Stomach (tissue), 8 donors: ENCODE measurements at regions not wholly inside any gene's neighbourhood (a gene's known extent, or its start where the extent isn't known, plus 50 kb on each side); places are given as distances from the start of the nearest gene placed in this dataset.
A peak's percentile ranks its signal among the peaks of the same experiment; 100 is the strongest.

Experiments used
- DNase-seq, 2 donors: peaks; one replicate each; pipeline versions ENCODE4 v3.0.0 to v3.0.0-alpha.2; 2013 to 2019
- H3K27ac ChIP-seq, 5 donors: fragments of 200-600 bp in 4 of 5; sonication (generic) in 4 of 5; one replicate each; pipeline ENCODE4 v1.5.1; 2013 to 2019; ENCODE audit warnings: mild to moderate bottlenecking in 1 of 5, moderate library complexity in 1 of 5
- H3K27me3 ChIP-seq, 3 donors: fragments of 200-600 bp; sonication (generic); one replicate each; pipeline ENCODE4 v1.5.1; 2017 to 2019; ENCODE audit warnings: mixed run types in 1 of 3
- H3K36me3 ChIP-seq, 4 donors: fragments of 200-600 bp; sonication (generic); 1 replicate in 3 of 4; 2 replicates in 1 of 4; pipeline ENCODE4 v1.5.1; 2016 to 2019
- H3K4me1 ChIP-seq, 4 donors: fragments of 200-600 bp; sonication (generic); one replicate each; pipeline ENCODE4 v1.5.1; 2016 to 2019
- H3K4me3 ChIP-seq, 4 donors: fragments of 200-600 bp; sonication (generic) in 3 of 4; one replicate each; pipeline ENCODE4 v1.5.1; 2016 to 2019; ENCODE audit warnings: mild to moderate bottlenecking in 1 of 4
- H3K9me3 ChIP-seq, 4 donors: fragments of 200-600 bp; sonication (generic); one replicate each; pipeline ENCODE4 v1.5.1; 2016 to 2019
- CTCF ChIP-seq, 7 experiments: fragments of 450-650 bp in 4 of 7; fragments of 200-600 bp in 3 of 7; sonication (generic) in 3 of 7; IDR thresholded peaks; one replicate each; pipeline ENCODE4 v1.5.1; 2016 to 2019; ENCODE audit warnings: antibody characterized with exemption in 7 of 7, control low read depth in 2 of 7, mild to moderate bottlenecking in 1 of 7
- EP300 ChIP-seq: sonication (generic); formaldehyde crosslinking; IDR thresholded peaks from one replicate; pipeline ENCODE4 v1.6.1; 2017; ENCODE audit warnings: antibody characterized with exemption
- POLR2A ChIP-seq, 4 donors: fragments of 450-650 bp; IDR thresholded peaks; one replicate each; pipeline ENCODE4 v1.6.1; 2016; ENCODE audit warnings: antibody characterized with exemption in 4 of 4, control low read depth in 2 of 4, mild to moderate bottlenecking in 1 of 4, moderate library complexity in 1 of 4
- POLR2AphosphoS5 ChIP-seq, 3 donors: sonication (generic); formaldehyde crosslinking; IDR thresholded peaks; one replicate each; pipeline ENCODE4 v1.6.1; 2016; ENCODE audit warnings: antibody characterized with exemption in 3 of 3
- WGBS, 5 donors: extraction: QIAGEN DNeasy Blood & Tissue Kit in 3 of 5; methylation state at CpG; one replicate each; pipeline versions ENCODE4 v1.1.5 to v1.1.7; 2013 to 2018; 5-methylcytosine and 5-hydroxymethylcytosine counted together
- intact Hi-C: fragments of 100-400 bp; cut with DNase I; formaldehyde crosslinking; loops from one replicate; pipeline ENCODE4 v1.15.1; 2023; ENCODE audit warnings: low total_unique reads
- donor health status: healthy with polysubstance abuse.
- donor health status: Bipolar disorder and iron deficiency.
- donor health status: healthy.

- no peak overlapping the region for H3K27ac ChIP-seq
- DNase-seq = no peak
- 48 to 66% (median 58%) methylated on average over 3 of the region's 3 CpGs for WGBS, 5 donors
- TF ChIP-seq EP300 = no peak
- TF ChIP-seq CTCF (IDR thresholded peaks at IDR 0.05) = no peak
- TF ChIP-seq POLR2AphosphoS5 (IDR thresholded peaks at IDR 0.05) = no peak
- H3K27me3 ChIP-seq = no peaks in the 10 kb centered on the region
- H3K36me3 ChIP-seq = no peaks in the 10 kb centered on the region
- peaks cover 0 to 9% (median 4%) of the 10 kb centered on the region in 4 donors for H3K9me3 ChIP-seq
- intact Hi-C loops = no loop called here
- H3K4me3 ChIP-seq = no peak overlapping the region
- H3K4me1 ChIP-seq = no peaks in the 10 kb centered on the region
These were observed 1345.3 kb downstream of the FAM181B start for GRCh38 chr11:81388326-81388725.

GRCh38 chr11:81380395-81380794 lies 1353.3 kb downstream of the FAM181B start:
- Histone ChIP-seq H3K4me1 (no peaks in the 10 kb centered on the region), H3K36me3 (no peaks in the 10 kb centered on the region), H3K27ac (no peak overlapping the region), H3K9me3 (peaks cover 0 to 8% (median 4%) of the 10 kb centered on the region in 4 donors), H3K27me3 (no peaks in the 10 kb centered on the region), H3K4me3 (no peak overlapping the region)
- TF ChIP-seq POLR2AphosphoS5 (IDR thresholded peaks at IDR 0.05) (no peak), EP300 (no peak), POLR2A (IDR thresholded peaks at IDR 0.05) (no peak), CTCF (IDR thresholded peaks at IDR 0.05) (no peak)
- peak in 1 of 2 donors; percentile 1 for DNase-seq
- WGBS, 5 donors = 48 to 74% (median 63%) methylated on average over 1 of the region's 1 CpG
- intact Hi-C loops = no loop called here

GRCh38 chr11:81377418-81377817 lies 1356.2 kb downstream of the FAM181B start:
- H3K9me3 ChIP-seq = no peaks in the 10 kb centered on the region
- H3K27ac ChIP-seq = no peak overlapping the region
- H3K36me3 ChIP-seq = no peaks in the 10 kb centered on the region
- no peaks in the 10 kb centered on the region for H3K27me3 ChIP-seq
- DNase-seq = no peak
- H3K4me1 ChIP-seq = no peaks in the 10 kb centered on the region
- 72 to 86% (median 76%) methylated on average over 2 of the region's 2 CpGs for WGBS, 5 donors
- TF ChIP-seq POLR2A (IDR thresholded peaks at IDR 0.05) = no peak
- TF ChIP-seq CTCF (IDR thresholded peaks at IDR 0.05) = no peak
- TF ChIP-seq POLR2AphosphoS5 (IDR thresholded peaks at IDR 0.05) = no peak
- TF ChIP-seq EP300 = no peak
- intact Hi-C loops = no loop called here
- no peak overlapping the region for H3K4me3 ChIP-seq

- Histone ChIP-seq H3K4me3 (no peak overlapping the region), H3K4me1 (no peaks in the 10 kb centered on the region), H3K9me3 (peaks cover 0 to 6% (median 0%) of the 10 kb centered on the region in 4 donors), H3K27me3 (no peaks in the 10 kb centered on the region), H3K36me3 (no peaks in the 10 kb centered on the region), H3K27ac (no peak overlapping the region)
- TF ChIP-seq EP300 (no peak), POLR2AphosphoS5 (IDR thresholded peaks at IDR 0.05) (no peak)
- no peak for DNase-seq
- 86 to 96% (median 90%) methylated on average over 2 of the region's 2 CpGs for WGBS, 5 donors
- intact Hi-C loops = no loop called here
These were observed 1359.7 kb downstream of the FAM181B start for GRCh38 chr11:81373986-81374385.

GRCh38 chr11:81368192-81368591 lies 1365.5 kb downstream of the FAM181B start:
- 85 to 92% (median 86%) methylated on average over 11 of the region's 11 CpGs for WGBS, 5 donors
- intact Hi-C loops = no loop called here

More at GRCh38 chr11:81368192-81368591, 1365.5 kb downstream of the FAM181B start:
- H3K4me1 ChIP-seq = no peaks in the 10 kb centered on the region
- no peak for DNase-seq
- H3K4me3 ChIP-seq = no peak overlapping the region
- no peak overlapping the region for H3K27ac ChIP-seq
- no peaks in the 10 kb centered on the region for H3K36me3 ChIP-seq
- no peaks in the 10 kb centered on the region for H3K27me3 ChIP-seq
- TF ChIP-seq EP300 (no peak), CTCF (IDR thresholded peaks at IDR 0.05) (no peak), POLR2AphosphoS5 (IDR thresholded peaks at IDR 0.05) (no peak)
- peaks cover 0 to 11% (median 4%) of the 10 kb centered on the region in 4 donors for H3K9me3 ChIP-seq
